AG10803 (cell line): ENCODE measurements at regions not wholly inside any gene's neighbourhood (a gene's known extent, or its start where the extent isn't known, plus 50 kb on each side); places are given as distances from the start of the nearest gene placed in this dataset.

Source experiments
- DNase-seq: peaks from one replicate; pipeline ENCODE4 v3.0.0; 2010; ENCODE audit warnings: low read depth
- H3K4me3 ChIP-seq: 2 replicates; pipeline ENCODE4 v1.5.1; 2011; ENCODE audit warnings: mild to moderate bottlenecking, low read length, control low read depth
- CTCF ChIP-seq: conservative IDR thresholded peaks from 2 replicates; pipeline ENCODE4 v1.5.1; 2011; ENCODE audit warnings: mild to moderate bottlenecking, low read length, control low read depth, inconsistent platforms

DNA sequence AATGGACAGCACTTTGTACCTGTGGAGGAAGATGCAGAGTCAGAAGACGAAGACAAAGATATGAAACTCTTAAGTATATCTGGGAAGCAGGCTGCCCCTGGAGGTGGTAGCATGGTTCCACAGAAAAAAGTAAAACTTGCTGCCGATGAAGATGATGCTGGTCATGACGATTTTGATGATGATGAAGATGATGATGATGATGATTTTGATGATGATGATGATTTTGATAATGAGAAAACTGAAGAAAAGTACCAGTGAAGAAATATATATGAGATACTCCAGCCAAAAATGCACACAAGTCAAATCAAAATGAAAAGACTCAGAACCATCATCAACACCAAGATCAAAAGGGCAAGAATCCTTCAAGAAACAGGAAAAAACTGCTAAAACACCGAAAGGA is 268.5 kb upstream of the EEF2KMT start:
- TF ChIP-seq CTCF: no peak

DNA sequence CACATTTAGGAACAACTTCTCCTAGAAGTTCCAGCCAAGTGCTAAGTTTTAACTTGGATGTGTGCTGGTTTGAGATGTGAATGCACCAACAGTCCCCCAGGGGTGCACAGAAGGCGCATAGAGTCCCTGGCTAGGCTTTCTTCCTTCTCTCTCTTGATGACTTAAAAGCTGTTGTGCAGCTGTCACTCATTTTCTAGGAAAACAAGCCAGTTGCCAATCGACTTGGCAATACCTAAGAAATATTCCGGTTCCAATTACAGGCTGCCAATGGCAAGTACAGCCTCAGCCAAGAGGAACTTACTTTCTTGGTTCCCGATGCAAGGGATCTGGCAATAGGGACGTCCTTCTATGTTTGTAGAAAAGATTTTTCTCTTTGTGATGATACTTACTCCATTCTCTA is 266.6 kb upstream of the EEF2KMT start:
- DNase-seq: no peak
- H3K4me3 ChIP-seq: no peak overlapping the region
- no peak for TF ChIP-seq CTCF

More for the DNA sequence above, 268.5 kb upstream of the EEF2KMT start:
- DNase-seq: no peak
- H3K4me3 ChIP-seq: no peak overlapping the region

- no peak overlapping the region for H3K4me3 ChIP-seq
- TF ChIP-seq CTCF: no peak
- DNase-seq: no peak
Measured at GRCh38 chr16:5361322-5361721, 263.7 kb upstream of the EEF2KMT start.

- no peak for DNase-seq
- no peak for TF ChIP-seq CTCF
- H3K4me3 ChIP-seq: no peak overlapping the region
Measured at GRCh38 chr16:5354645-5355044, 257.1 kb upstream of the EEF2KMT start.

- H3K4me3 ChIP-seq: no peak overlapping the region
- TF ChIP-seq CTCF: no peak
- no peak for DNase-seq
Measured at GRCh38 chr16:5349670-5350517, 252.3 kb upstream of the EEF2KMT start.

GRCh38 chr16:5349101-5349500 is 251.5 kb upstream of the EEF2KMT start:
- DNase-seq: no peak
- H3K4me3 ChIP-seq: no peak overlapping the region
- TF ChIP-seq CTCF: no peak

DNA sequence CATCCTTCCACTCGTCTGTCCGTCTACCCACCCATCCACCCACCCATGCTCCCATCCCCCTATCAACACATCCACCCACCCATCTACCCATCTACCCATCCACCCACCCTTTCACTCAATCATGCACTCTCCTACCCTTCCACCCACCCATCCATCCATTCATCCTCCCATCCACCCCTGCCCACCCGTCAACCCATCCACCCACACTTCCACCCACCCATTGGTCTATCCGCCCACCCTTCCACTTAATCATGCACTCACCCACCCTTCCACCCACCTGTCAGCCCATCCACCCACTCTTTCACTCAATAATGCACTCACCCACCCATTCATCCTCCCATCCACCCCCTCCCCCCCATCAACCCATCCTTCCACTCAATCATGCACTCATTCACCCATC is 250.0 kb upstream of the EEF2KMT start:
- no peak for DNase-seq
- no peak for TF ChIP-seq CTCF
- H3K4me3 ChIP-seq: no peak overlapping the region
